SU-DHL-6 (cell line): ENCODE measurements at regions not wholly inside any gene's neighbourhood (a gene's known extent, or its start where the extent isn't known, plus 50 kb on each side); places are given as distances from the start of the nearest gene placed in this dataset.

Experiments used
- EZH2phosphoT487 ChIP-seq: fragments of 200-600 bp; sonication (generic), shearing (Covaris generic); conservative IDR thresholded peaks from 2 replicates; pipeline ENCODE4 v1.6.1; 2018; ENCODE audit warnings: mild to moderate bottlenecking, antibody characterized with exemption, low read length, moderate library complexity, mixed read lengths
- TF ChIP-seq, protein P1 (sequence below): fragments of 200-600 bp; sonication (generic); IDR thresholded peaks from one replicate; pipeline ENCODE4 v1.5.1; 2017; ENCODE audit warnings: antibody characterized with exemption, mild to moderate bottlenecking, low read length, moderate library complexity; ENCODE audit not compliant: insufficient read depth, poor library complexity, severe bottlenecking

GRCh38 chr3:16012086-16012485 is 162.4 kb upstream of the GALNT15 start:
- TF ChIP-seq, protein P1, sequence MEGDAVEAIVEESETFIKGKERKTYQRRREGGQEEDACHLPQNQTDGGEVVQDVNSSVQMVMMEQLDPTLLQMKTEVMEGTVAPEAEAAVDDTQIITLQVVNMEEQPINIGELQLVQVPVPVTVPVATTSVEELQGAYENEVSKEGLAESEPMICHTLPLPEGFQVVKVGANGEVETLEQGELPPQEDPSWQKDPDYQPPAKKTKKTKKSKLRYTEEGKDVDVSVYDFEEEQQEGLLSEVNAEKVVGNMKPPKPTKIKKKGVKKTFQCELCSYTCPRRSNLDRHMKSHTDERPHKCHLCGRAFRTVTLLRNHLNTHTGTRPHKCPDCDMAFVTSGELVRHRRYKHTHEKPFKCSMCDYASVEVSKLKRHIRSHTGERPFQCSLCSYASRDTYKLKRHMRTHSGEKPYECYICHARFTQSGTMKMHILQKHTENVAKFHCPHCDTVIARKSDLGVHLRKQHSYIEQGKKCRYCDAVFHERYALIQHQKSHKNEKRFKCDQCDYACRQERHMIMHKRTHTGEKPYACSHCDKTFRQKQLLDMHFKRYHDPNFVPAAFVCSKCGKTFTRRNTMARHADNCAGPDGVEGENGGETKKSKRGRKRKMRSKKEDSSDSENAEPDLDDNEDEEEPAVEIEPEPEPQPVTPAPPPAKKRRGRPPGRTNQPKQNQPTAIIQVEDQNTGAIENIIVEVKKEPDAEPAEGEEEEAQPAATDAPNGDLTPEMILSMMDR = no peak
- TF ChIP-seq EZH2phosphoT487 = no peak
